ENCODE measurements at regions not wholly inside any gene's neighbourhood (a gene's known extent, or its start where the extent isn't known, plus 50 kb on each side); places are given as distances from the start of the nearest gene placed in this dataset.

DNA sequence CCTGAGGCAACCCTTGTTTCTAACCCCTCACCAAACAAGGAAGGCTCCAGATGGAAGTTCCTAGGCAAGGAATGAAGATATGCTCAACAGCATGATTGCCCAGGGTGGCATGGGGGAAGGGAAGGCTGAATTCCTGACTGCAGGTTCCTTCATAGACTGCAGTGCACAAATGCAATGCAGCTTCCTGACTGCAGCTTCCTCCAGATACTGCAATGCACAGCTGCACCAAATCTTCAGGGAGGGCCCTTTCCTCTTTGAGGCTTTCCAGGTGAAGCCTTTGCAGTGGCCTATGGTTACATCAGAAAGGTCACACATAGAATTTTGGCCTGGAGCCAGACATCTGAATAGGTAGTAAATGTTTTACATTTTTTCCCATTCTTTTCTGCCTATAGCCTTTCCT lies 58.8 kb upstream of the DYNAP start:
- DNase-seq (ENCODE audit: low read depth), result no peak

DNA sequence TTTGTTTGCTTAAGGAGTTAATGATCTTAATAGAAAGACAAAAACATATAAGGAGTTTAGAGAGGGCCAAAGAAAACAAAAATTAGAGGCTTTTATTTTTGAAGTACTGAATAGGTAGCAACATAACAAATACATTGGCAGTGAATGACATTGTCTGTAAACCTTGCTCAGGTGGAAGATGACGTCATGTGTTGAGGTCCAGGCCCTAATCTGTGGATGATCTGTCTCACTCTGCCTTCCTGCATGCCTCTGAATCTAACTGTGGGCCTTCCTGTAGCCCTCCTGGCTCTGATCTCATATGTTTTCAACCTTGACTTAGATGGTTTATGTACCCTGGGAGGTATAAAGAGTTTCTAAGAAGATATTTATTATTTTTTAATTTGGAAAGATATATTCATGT lies 58.1 kb upstream of the DYNAP start:
- DNase-seq (ENCODE audit: low read depth), result no peak

All from amniotic epithelial cell (primary cell).